MM.1S (cell line): ENCODE measurements at regions not wholly inside any gene's neighbourhood (a gene's known extent, or its start where the extent isn't known, plus 50 kb on each side); places are given as distances from the start of the nearest gene placed in this dataset.

ENCODE experiments used
- DNase-seq: peaks from one replicate; pipeline ENCODE4 v3.0.0-alpha.2; 2015
- H2AFZ ChIP-seq: fragments of 300-600 bp; sonication (generic); 2 replicates; pipeline ENCODE4 v1.6.0; 2016; ENCODE audit warnings: antibody characterized with exemption, low read length
- H3F3A ChIP-seq: fragments of 300-600 bp; sonication (generic); 2 replicates; pipeline ENCODE4 v1.6.1; 2016; ENCODE audit warnings: mild to moderate bottlenecking, antibody characterized with exemption, low read length, moderate library complexity, mixed read lengths; ENCODE audit not compliant: insufficient read depth
- H3K27ac ChIP-seq: fragments of 300-600 bp; sonication (generic); 2 replicates; pipeline ENCODE4 v1.5.1; 2016; ENCODE audit warnings: mild to moderate bottlenecking, low read length
- H3K27me3 ChIP-seq: fragments of 300-600 bp; sonication (generic); replicated peaks from 2 replicates; pipeline ENCODE4 v1.6.0; 2016; ENCODE audit warnings: low read length; ENCODE audit not compliant: insufficient read depth
- H3K36me3 ChIP-seq: fragments of 300-600 bp; sonication (generic); replicated peaks from 2 replicates; pipeline ENCODE4 v1.6.1; 2016; ENCODE audit warnings: mild to moderate bottlenecking, low read length, mixed read lengths; ENCODE audit not compliant: insufficient read depth
- H3K4me1 ChIP-seq: fragments of 300-600 bp; sonication (generic); 2 replicates; pipeline ENCODE4 v1.6.1; 2016; ENCODE audit warnings: low read length, mixed read lengths
- H3K4me2 ChIP-seq: fragments of 300-600 bp; sonication (generic); 2 replicates; pipeline ENCODE4 v1.6.0; 2016; ENCODE audit warnings: low read depth, low read length
- H3K4me3 ChIP-seq: fragments of 300-600 bp; sonication (generic); 2 replicates; pipeline ENCODE4 v1.5.1; 2016; ENCODE audit warnings: low read length, mixed read lengths
- H3K79me2 ChIP-seq: fragments of 300-600 bp; sonication (generic); 2 replicates; pipeline ENCODE4 v1.6.1; 2016; ENCODE audit warnings: mixed run types, low read length, mixed read lengths
- H3K9ac ChIP-seq: fragments of 300-600 bp; sonication (generic); 2 replicates; pipeline ENCODE4 v1.6.1; 2016; ENCODE audit warnings: low read length, mixed read lengths
- H3K9me2 ChIP-seq: fragments of 300-600 bp; sonication (generic); replicated peaks from 2 replicates; pipeline ENCODE4 v1.6.1; 2016; ENCODE audit warnings: mild to moderate bottlenecking, low read length, mixed read lengths; ENCODE audit not compliant: insufficient read depth
- H3K9me3 ChIP-seq: fragments of 300-600 bp; sonication (generic); replicated peaks from 2 replicates; pipeline ENCODE4 v1.6.1; 2016; ENCODE audit warnings: mild to moderate bottlenecking, low read length, mixed read lengths; ENCODE audit not compliant: insufficient read depth
- H4K20me1 ChIP-seq: fragments of 300-600 bp; sonication (generic); 2 replicates; pipeline ENCODE4 v1.6.1; 2016; ENCODE audit warnings: mild to moderate bottlenecking, low read length, moderate library complexity, mixed read lengths; ENCODE audit not compliant: insufficient read depth
- EZH2 ChIP-seq: fragments of 300-600 bp; sonication (generic); optimal IDR thresholded peaks from 2 replicates; pipeline ENCODE3; 2017; ENCODE audit warnings: low read depth, mild to moderate bottlenecking, antibody characterized with exemption, low read length, mixed read lengths
- EZH2phosphoT487 ChIP-seq: fragments of 300-600 bp; sonication (generic); IDR thresholded peaks from 2 replicates; pipeline ENCODE4 v1.6.1; 2018; ENCODE audit warnings: antibody characterized with exemption, low read length
- TF ChIP-seq, protein P1 (sequence below): fragments of 300-600 bp; sonication (generic); IDR thresholded peaks from 2 replicates; pipeline ENCODE4 v1.5.1; 2016; ENCODE audit warnings: antibody characterized with exemption, low read length, mixed read lengths

DNA sequence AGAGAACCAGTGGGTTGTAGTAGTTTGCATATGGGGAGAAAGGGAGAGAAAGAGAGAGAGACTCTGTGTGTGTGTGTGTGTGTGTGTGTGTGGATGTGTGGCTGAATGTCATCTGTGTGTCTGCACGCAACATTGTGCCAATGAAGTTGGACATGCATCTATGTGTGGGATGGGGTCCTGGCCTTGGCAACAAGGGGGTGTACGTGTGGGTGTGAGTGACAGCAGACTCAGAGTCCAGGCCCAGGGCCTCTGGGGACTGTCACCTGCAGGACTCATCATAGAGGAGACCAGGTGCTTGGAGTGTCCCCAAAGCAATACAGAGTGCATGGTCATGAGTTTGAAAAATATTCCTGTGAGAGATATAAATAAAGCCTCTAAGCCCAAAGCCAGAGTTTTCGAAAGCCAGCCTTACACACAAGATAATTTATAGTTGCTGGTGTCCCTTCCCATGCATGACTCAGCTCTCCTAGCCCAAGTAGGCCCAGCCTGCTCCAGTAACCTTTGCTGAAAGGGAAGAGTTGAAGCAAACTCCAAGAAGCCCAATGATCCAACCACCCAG, 59.9 kb downstream of the TNP1 start:
- no peaks in the 10 kb centered on the region for H3K4me1 ChIP-seq
- H3K4me3 ChIP-seq, result no peak overlapping the region
- no peak overlapping the region for H2AFZ ChIP-seq
- no peaks in the 10 kb centered on the region for H3K36me3 ChIP-seq
- no peaks in the 10 kb centered on the region for H4K20me1 ChIP-seq
- H3K9ac ChIP-seq, result no peak overlapping the region
- H3K4me2 ChIP-seq, result no peak overlapping the region
- no peaks in the 10 kb centered on the region for H3K27me3 ChIP-seq
- H3K9me2 ChIP-seq, result no peaks in the 10 kb centered on the region
- no peak for DNase-seq
- no peaks in the 10 kb centered on the region for H3F3A ChIP-seq
- no peaks in the 10 kb centered on the region for H3K79me2 ChIP-seq
- no peaks in the 10 kb centered on the region for H3K9me3 ChIP-seq
- no peak for TF ChIP-seq EZH2
- TF ChIP-seq EZH2phosphoT487, result no peak
- TF ChIP-seq, protein P1, sequence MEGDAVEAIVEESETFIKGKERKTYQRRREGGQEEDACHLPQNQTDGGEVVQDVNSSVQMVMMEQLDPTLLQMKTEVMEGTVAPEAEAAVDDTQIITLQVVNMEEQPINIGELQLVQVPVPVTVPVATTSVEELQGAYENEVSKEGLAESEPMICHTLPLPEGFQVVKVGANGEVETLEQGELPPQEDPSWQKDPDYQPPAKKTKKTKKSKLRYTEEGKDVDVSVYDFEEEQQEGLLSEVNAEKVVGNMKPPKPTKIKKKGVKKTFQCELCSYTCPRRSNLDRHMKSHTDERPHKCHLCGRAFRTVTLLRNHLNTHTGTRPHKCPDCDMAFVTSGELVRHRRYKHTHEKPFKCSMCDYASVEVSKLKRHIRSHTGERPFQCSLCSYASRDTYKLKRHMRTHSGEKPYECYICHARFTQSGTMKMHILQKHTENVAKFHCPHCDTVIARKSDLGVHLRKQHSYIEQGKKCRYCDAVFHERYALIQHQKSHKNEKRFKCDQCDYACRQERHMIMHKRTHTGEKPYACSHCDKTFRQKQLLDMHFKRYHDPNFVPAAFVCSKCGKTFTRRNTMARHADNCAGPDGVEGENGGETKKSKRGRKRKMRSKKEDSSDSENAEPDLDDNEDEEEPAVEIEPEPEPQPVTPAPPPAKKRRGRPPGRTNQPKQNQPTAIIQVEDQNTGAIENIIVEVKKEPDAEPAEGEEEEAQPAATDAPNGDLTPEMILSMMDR, result no peak
- H3K27ac ChIP-seq, result no peak overlapping the region

DNA sequence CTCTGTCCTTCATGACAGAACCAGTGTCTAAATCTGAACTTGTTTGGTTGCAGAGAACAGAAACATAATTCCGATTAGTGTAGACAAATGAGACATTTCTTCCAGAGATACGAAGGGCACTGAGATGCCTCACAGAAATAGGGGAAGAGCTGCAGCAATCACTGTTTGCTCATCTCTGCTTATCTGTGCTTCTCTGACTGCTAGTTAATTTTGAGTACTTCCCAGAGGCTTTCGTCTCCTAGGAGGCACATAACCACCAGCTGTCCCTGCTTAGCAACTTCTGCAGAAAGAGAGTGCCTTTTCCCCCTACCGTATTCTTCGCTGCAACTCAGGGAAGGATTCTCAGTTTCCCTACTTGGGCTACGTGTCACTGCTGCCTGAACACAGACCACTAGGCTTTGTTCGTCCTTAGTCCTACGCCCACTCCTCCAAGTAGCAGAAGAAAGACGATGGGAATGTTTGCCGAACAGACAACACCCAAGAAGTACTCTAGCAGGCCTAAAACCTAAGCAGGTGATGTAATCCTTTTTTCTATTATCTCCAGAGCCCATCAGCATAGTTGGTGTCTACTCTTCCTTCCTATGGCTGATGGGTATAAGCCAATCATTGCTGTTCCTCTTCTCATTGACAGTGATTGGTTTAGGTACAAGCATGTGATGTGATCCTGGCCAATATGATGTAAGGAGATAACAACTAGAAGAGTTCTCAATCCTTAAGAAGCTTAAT, 63.6 kb downstream of the TNP1 start:
- Histone ChIP-seq H3K4me2 (no peak overlapping the region), H3K9ac (no peak overlapping the region), H3K36me3 (no peaks in the 10 kb centered on the region), H4K20me1 (no peaks in the 10 kb centered on the region), H2AFZ (no peak overlapping the region), H3K27me3 (no peaks in the 10 kb centered on the region), H3K9me2 (no peaks in the 10 kb centered on the region), H3K27ac (no peak overlapping the region), H3K4me1 (no peaks in the 10 kb centered on the region), H3K79me2 (no peaks in the 10 kb centered on the region), H3K4me3 (no peak overlapping the region), H3K9me3 (no peaks in the 10 kb centered on the region), H3F3A (no peaks in the 10 kb centered on the region)
- DNase-seq, result no peak
- TF ChIP-seq EZH2 (no peak), EZH2phosphoT487 (no peak)
- TF ChIP-seq, protein P1, result no peak

DNA sequence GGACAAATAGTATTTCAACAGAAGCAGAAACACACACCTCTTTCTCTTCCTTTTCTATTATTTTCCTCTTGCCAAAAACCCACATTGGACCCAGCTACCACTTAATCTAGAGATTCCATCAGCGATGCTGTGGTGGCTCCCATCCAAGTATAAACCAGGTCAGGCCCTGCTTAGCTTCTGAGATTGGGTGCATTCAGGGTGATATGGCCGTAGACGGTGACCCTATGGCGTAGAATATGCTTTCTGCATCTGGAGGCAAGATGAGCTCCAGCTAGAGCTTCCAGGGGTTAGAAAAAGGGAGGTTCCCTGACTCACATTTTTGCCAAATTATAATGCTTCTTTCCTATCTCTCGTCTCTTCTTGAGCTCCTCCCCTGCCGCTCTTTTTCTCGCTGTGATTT, 66.5 kb downstream of the TNP1 start:
- no peak overlapping the region for H3K4me3 ChIP-seq
- no peaks in the 10 kb centered on the region for H3F3A ChIP-seq
- TF ChIP-seq EZH2phosphoT487, result no peak
- no peak for TF ChIP-seq EZH2
- TF ChIP-seq, protein P1, result no peak
- no peak overlapping the region for H3K4me2 ChIP-seq
- H4K20me1 ChIP-seq, result no peaks in the 10 kb centered on the region
- no peak for DNase-seq
- no peaks in the 10 kb centered on the region for H3K79me2 ChIP-seq
- no peak overlapping the region for H3K9ac ChIP-seq
- no peak overlapping the region for H2AFZ ChIP-seq
- H3K27me3 ChIP-seq, result no peaks in the 10 kb centered on the region
- no peaks in the 10 kb centered on the region for H3K4me1 ChIP-seq
- H3K36me3 ChIP-seq, result no peaks in the 10 kb centered on the region
- H3K27ac ChIP-seq, result no peak overlapping the region
- H3K9me3 ChIP-seq, result no peaks in the 10 kb centered on the region
- H3K9me2 ChIP-seq, result no peaks in the 10 kb centered on the region
